Neuronal stem cell (in vitro differentiated cells): ENCODE measurements at regions not wholly inside any gene's neighbourhood (a gene's known extent, or its start where the extent isn't known, plus 50 kb on each side); places are given as distances from the start of the nearest gene placed in this dataset.

Source experiments
- DNase-seq: peaks from one replicate; pipeline ENCODE4 v3.0.0-alpha.2; 2013; ENCODE audit warnings: low spot score
- H2AFZ ChIP-seq: one replicate; pipeline ENCODE4 v1.6.1; 2013; ENCODE audit warnings: mild to moderate bottlenecking, low read length, inconsistent platforms
- H2AK5ac ChIP-seq: 2 replicates; pipeline ENCODE4 v1.6.1; 2013; ENCODE audit warnings: low read depth, mild to moderate bottlenecking, inconsistent platforms, low read length, moderate library complexity, mixed read lengths
- H2BK120ac ChIP-seq: 2 replicates; pipeline ENCODE4 v1.6.1; 2013; ENCODE audit warnings: low read depth, mild to moderate bottlenecking, inconsistent platforms, low read length, moderate library complexity, mixed read lengths
- H2BK12ac ChIP-seq: one replicate; pipeline ENCODE4 v1.6.1; 2013; ENCODE audit warnings: low read length, inconsistent platforms
- H2BK15ac ChIP-seq: 2 replicates; pipeline ENCODE4 v1.6.1; 2013; ENCODE audit warnings: mild to moderate bottlenecking, low read length, inconsistent platforms, mixed read lengths
- H2BK5ac ChIP-seq: one replicate; pipeline ENCODE4 v1.6.1; 2013; ENCODE audit warnings: inconsistent platforms, mild to moderate bottlenecking, low read length, moderate library complexity
- H3K14ac ChIP-seq: one replicate; pipeline ENCODE4 v1.6.1; 2013; ENCODE audit warnings: low read length, inconsistent platforms
- H3K18ac ChIP-seq: 2 replicates; pipeline ENCODE4 v1.6.1; 2013; ENCODE audit warnings: low read length, inconsistent platforms
- H3K23ac ChIP-seq: 2 replicates; pipeline ENCODE4 v1.6.1; 2013; ENCODE audit warnings: low read depth, mild to moderate bottlenecking, mixed read lengths, low read length, inconsistent platforms; ENCODE audit not compliant: poor library complexity
- H3K27ac ChIP-seq: replicated peaks from 3 replicates; pipeline ENCODE4 v1.5.1; 2013; ENCODE audit warnings: low read length, inconsistent platforms
- H3K27me3 ChIP-seq, 3 experiments: 2 replicates each; pipeline ENCODE4 v1.6.1; 2013; ENCODE audit warnings: low read length in 3 of 3, mild to moderate bottlenecking in 2 of 3, inconsistent platforms in 1 of 3, low read depth in 1 of 3, mixed read lengths in 1 of 3, moderate library complexity in 1 of 3; ENCODE audit not compliant: control insufficient read depth in 3 of 3, insufficient read depth in 3 of 3
- H3K36me3 ChIP-seq, 2 donors: replicated peaks in 1 of 2; 2 replicates each; pipeline ENCODE4 v1.6.1; 2013; ENCODE audit warnings: low read length in 2 of 2; ENCODE audit not compliant: control insufficient read depth in 2 of 2, insufficient read depth in 2 of 2
- H3K4ac ChIP-seq: 2 replicates; pipeline ENCODE4 v1.6.1; 2013; ENCODE audit warnings: inconsistent platforms, mild to moderate bottlenecking, low read length, moderate library complexity
- H3K4me1 ChIP-seq, 2 donors: 1 replicate in 1 of 2; 2 replicates in 1 of 2; pipeline ENCODE4 v1.6.1; 2013; ENCODE audit warnings: low read length in 2 of 2, low read depth in 1 of 2; ENCODE audit not compliant: control insufficient read depth in 2 of 2, insufficient read depth in 1 of 2
- H3K4me2 ChIP-seq: one replicate; pipeline ENCODE4 v1.6.1; 2013; ENCODE audit warnings: mild to moderate bottlenecking, low read length, inconsistent platforms; ENCODE audit not compliant: insufficient read depth, poor library complexity, severe bottlenecking
- H3K4me3 ChIP-seq, 2 donors: 2 replicates each; pipeline ENCODE4 v1.5.1; 2013; ENCODE audit warnings: low read length in 2 of 2, mild to moderate bottlenecking in 2 of 2, inconsistent platforms in 1 of 2, moderate library complexity in 1 of 2
- H3K79me1 ChIP-seq: one replicate; pipeline ENCODE4 v1.6.1; 2013; ENCODE audit warnings: low read depth, mild to moderate bottlenecking, inconsistent platforms, low read length, moderate library complexity
- H3K9ac ChIP-seq: one replicate; pipeline ENCODE4 v1.6.1; 2013; ENCODE audit warnings: mild to moderate bottlenecking, low read depth, low read length, inconsistent platforms; ENCODE audit not compliant: poor library complexity
- H3K9me3 ChIP-seq, 2 donors: replicated peaks in 1 of 2; 2 replicates each; pipeline versions ENCODE3 to v1.6.1; 2013; ENCODE audit warnings: low read length in 2 of 2, mild to moderate bottlenecking in 2 of 2, inconsistent platforms in 1 of 2, low read depth in 1 of 2, mixed read lengths in 1 of 2, moderate library complexity in 1 of 2; ENCODE audit not compliant: control insufficient read depth in 2 of 2, insufficient read depth in 1 of 2
- H4K8ac ChIP-seq: one replicate; pipeline ENCODE4 v1.6.1; 2013; ENCODE audit warnings: low read depth, mild to moderate bottlenecking, inconsistent platforms, low read length, moderate library complexity
- H4K91ac ChIP-seq: one replicate; pipeline ENCODE4 v1.6.1; 2013; ENCODE audit warnings: low read length, low read depth, mild to moderate bottlenecking, inconsistent platforms; ENCODE audit not compliant: poor library complexity
- WGBS, 2 donors: extraction: QIAGEN DNeasy Blood & Tissue Kit; methylation state at CpG; one replicate each; pipeline ENCODE4 v1.1.7; 2013; ENCODE audit warnings: missing lambda C conversion rate in 2 of 2, mixed read lengths in 1 of 2; ENCODE audit not compliant: insufficient read length in 2 of 2, insufficient replicate concordance in 1 of 2; ENCODE audit errors: extremely low coverage in 2 of 2; 5-methylcytosine and 5-hydroxymethylcytosine counted together

DNA sequence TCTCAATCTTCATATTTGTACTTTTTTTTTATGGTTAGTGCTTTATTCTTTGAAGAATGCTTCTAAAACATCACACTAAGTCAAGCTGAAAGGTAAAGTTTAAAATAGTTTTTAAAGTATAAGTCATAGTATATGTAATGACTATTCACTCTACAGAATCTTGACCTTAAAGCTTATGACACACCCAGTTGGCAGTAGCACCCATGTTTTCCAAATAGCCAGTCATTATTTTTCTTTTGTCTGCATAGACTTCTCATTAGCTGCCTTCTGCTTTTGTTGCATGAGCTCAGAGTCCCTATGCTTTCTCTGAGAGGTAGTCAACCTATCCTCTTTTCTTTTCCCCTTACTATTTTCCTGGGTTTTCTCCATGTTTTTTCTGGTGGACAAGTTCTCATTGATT is 231.5 kb downstream of the PCDH18 start:
- H3K4ac ChIP-seq: no peak overlapping the region
- H4K91ac ChIP-seq: no peak overlapping the region
- no peak overlapping the region for H4K8ac ChIP-seq
- no peak overlapping the region for H2BK120ac ChIP-seq
- no peak overlapping the region for H2BK12ac ChIP-seq
- H2BK5ac ChIP-seq: no peak overlapping the region
- no peak overlapping the region for H3K4me3 ChIP-seq
- no peaks in the 10 kb centered on the region for H3K79me1 ChIP-seq
- H3K18ac ChIP-seq: no peak overlapping the region
- H2BK15ac ChIP-seq: no peak overlapping the region
- no peaks in the 10 kb centered on the region for H3K9me3 ChIP-seq
- DNase-seq: no peak
- no peak overlapping the region for H3K4me2 ChIP-seq
- H3K4me1 ChIP-seq: no peaks in the 10 kb centered on the region
- no peak overlapping the region for H3K23ac ChIP-seq
- H2AK5ac ChIP-seq: no peak overlapping the region
- H3K14ac ChIP-seq: no peak overlapping the region
- no peak overlapping the region for H3K27ac ChIP-seq
- H3K36me3 ChIP-seq: no peaks in the 10 kb centered on the region
- no peak overlapping the region for H3K9ac ChIP-seq
- no peaks in the 10 kb centered on the region for H3K27me3 ChIP-seq
- H2AFZ ChIP-seq: no peak overlapping the region

- H2BK12ac ChIP-seq: no peak overlapping the region
- no peak overlapping the region for H3K14ac ChIP-seq
- no peaks in the 10 kb centered on the region for H3K9me3 ChIP-seq
- H2BK5ac ChIP-seq: no peak overlapping the region
- no peak overlapping the region for H4K91ac ChIP-seq
- no peak for DNase-seq
- no peak overlapping the region for H3K4me2 ChIP-seq
- H2BK15ac ChIP-seq: no peak overlapping the region
- no peak overlapping the region for H2AK5ac ChIP-seq
- no peak overlapping the region for H3K23ac ChIP-seq
- no peak overlapping the region for H3K18ac ChIP-seq
- no peak overlapping the region for H3K27ac ChIP-seq
- H2AFZ ChIP-seq: no peak overlapping the region
- no peak overlapping the region for H2BK120ac ChIP-seq
- H3K4me1 ChIP-seq: no peaks in the 10 kb centered on the region
- H3K36me3 ChIP-seq: no peaks in the 10 kb centered on the region
- no peak overlapping the region for H4K8ac ChIP-seq
- H3K4me3 ChIP-seq: no peak overlapping the region
- H3K4ac ChIP-seq: no peak overlapping the region
- WGBS, 2 donors: no CpG with 5 or more reads among the region's 1 CpG
- no peaks in the 10 kb centered on the region for H3K27me3 ChIP-seq
- no peaks in the 10 kb centered on the region for H3K79me1 ChIP-seq
- H3K9ac ChIP-seq: no peak overlapping the region
Measured at GRCh38 chr4:137299281-137299680, 233.0 kb downstream of the PCDH18 start.

- H2BK5ac ChIP-seq: no peak overlapping the region
- H3K4me3 ChIP-seq: no peak overlapping the region
- H2BK120ac ChIP-seq: no peak overlapping the region
- no peak overlapping the region for H3K27ac ChIP-seq
- H4K91ac ChIP-seq: no peak overlapping the region
- H3K4ac ChIP-seq: no peak overlapping the region
- H3K79me1 ChIP-seq: no peaks in the 10 kb centered on the region
- no peak overlapping the region for H2AK5ac ChIP-seq
- no peaks in the 10 kb centered on the region for H3K27me3 ChIP-seq
- peak overlapping the region; percentile 65 for H2AFZ ChIP-seq
- H3K14ac ChIP-seq: no peak overlapping the region
- H2BK12ac ChIP-seq: no peak overlapping the region
- no peak for DNase-seq
- H3K9ac ChIP-seq: no peak overlapping the region
- H3K9me3 ChIP-seq: no peaks in the 10 kb centered on the region
- H2BK15ac ChIP-seq: no peak overlapping the region
- no peaks in the 10 kb centered on the region for H3K36me3 ChIP-seq
- H3K4me2 ChIP-seq: no peak overlapping the region
- H3K23ac ChIP-seq: no peak overlapping the region
- no peak overlapping the region for H3K18ac ChIP-seq
- WGBS, 2 donors: no CpG with 5 or more reads among the region's 1 CpG
- no peak overlapping the region for H4K8ac ChIP-seq
- H3K4me1 ChIP-seq: no peaks in the 10 kb centered on the region
Measured at GRCh38 chr4:137293281-137293680, 239.0 kb downstream of the PCDH18 start.

DNA sequence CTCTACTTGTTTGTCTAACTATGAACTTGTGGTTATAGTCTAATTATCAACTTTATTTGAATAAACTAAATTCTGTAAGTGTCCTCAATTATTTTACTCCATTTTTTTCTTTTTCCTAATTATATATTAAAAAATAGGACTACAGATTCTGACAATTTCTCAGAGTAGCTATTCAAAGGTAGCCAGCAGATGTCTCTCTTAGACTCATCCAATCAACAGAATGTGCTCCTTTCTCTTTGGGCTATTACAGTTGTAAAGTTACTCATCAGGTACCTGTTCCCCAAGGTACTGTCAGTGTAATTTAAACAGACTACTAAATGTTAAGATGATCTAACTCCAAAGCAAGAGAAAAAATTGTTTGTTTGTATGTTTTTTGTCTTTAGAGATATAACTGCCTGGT is 248.6 kb downstream of the PCDH18 start:
- H4K91ac ChIP-seq: no peak overlapping the region
- no peaks in the 10 kb centered on the region for H3K4me1 ChIP-seq
- H2BK12ac ChIP-seq: no peak overlapping the region
- no peak overlapping the region for H2AFZ ChIP-seq
- no peak overlapping the region for H2AK5ac ChIP-seq
- H3K23ac ChIP-seq: no peak overlapping the region
- H3K18ac ChIP-seq: no peak overlapping the region
- no peak overlapping the region for H2BK120ac ChIP-seq
- H3K36me3 ChIP-seq: no peaks in the 10 kb centered on the region
- H3K9ac ChIP-seq: no peak overlapping the region
- DNase-seq: no peak
- no peak overlapping the region for H3K27ac ChIP-seq
- no peak overlapping the region for H3K14ac ChIP-seq
- no peak overlapping the region for H3K4me2 ChIP-seq
- no peak overlapping the region for H2BK5ac ChIP-seq
- no peak overlapping the region for H3K4ac ChIP-seq
- H3K9me3 ChIP-seq: no peaks in the 10 kb centered on the region
- H3K27me3 ChIP-seq: no peaks in the 10 kb centered on the region
- H3K79me1 ChIP-seq: no peaks in the 10 kb centered on the region
- no peak overlapping the region for H2BK15ac ChIP-seq
- H4K8ac ChIP-seq: no peak overlapping the region
- H3K4me3 ChIP-seq: no peak overlapping the region
